IPS-NIHi7 (cell line): ENCODE measurements at regions not wholly inside any gene's neighbourhood (a gene's known extent, or its start where the extent isn't known, plus 50 kb on each side); places are given as distances from the start of the nearest gene placed in this dataset.

ENCODE experiments used
- DNase-seq: peaks from one replicate; pipeline ENCODE4 v3.0.0; 2012; ENCODE audit warnings: mixed read lengths; ENCODE audit errors: extremely low spot score

GRCh38 chr3:31452495-31453106 lies 80.1 kb upstream of the STT3B start:
- DNase-seq, result no peak

- DNase-seq, result no peak
Observed at GRCh38 chr3:31453430-31453829, 79.3 kb upstream of the STT3B start.

- DNase-seq, result no peak
Observed at GRCh38 chr3:31455524-31455923, 77.2 kb upstream of the STT3B start.

GRCh38 chr3:31456373-31456772 lies 76.4 kb upstream of the STT3B start:
- DNase-seq, result no peak

GRCh38 chr3:31461426-31461825 lies 71.3 kb upstream of the STT3B start:
- DNase-seq, result no peak

GRCh38 chr3:31462050-31462569 lies 70.6 kb upstream of the STT3B start:
- DNase-seq, result no peak

- DNase-seq, result no peak
Observed at GRCh38 chr3:31465999-31466398, 66.7 kb upstream of the STT3B start.

GRCh38 chr3:31466866-31467265 lies 65.9 kb upstream of the STT3B start:
- DNase-seq, result no peak

GRCh38 chr3:31468433-31468832 lies 64.3 kb upstream of the STT3B start:
- no peak for DNase-seq

GRCh38 chr3:31469385-31469784 lies 63.3 kb upstream of the STT3B start:
- no peak for DNase-seq

- no peak for DNase-seq
Observed at GRCh38 chr3:31472479-31473390, 60.0 kb upstream of the STT3B start.

GRCh38 chr3:31476209-31476608 lies 56.5 kb upstream of the STT3B start:
- DNase-seq, result no peak

GRCh38 chr3:31479431-31479830 lies 53.3 kb upstream of the STT3B start:
- DNase-seq, result no peak

GRCh38 chr3:31481697-31482096 lies 51.0 kb upstream of the STT3B start:
- DNase-seq, result no peak

- DNase-seq, result no peak
Observed at GRCh38 chr3:31482493-31483200, 50.1 kb upstream of the STT3B start.
